Chondrocyte (in vitro differentiated cells): ENCODE measurements at regions not wholly inside any gene's neighbourhood (a gene's known extent, or its start where the extent isn't known, plus 50 kb on each side); places are given as distances from the start of the nearest gene placed in this dataset.

ENCODE experiments used
- DNase-seq: peaks from one replicate; pipeline ENCODE4 v3.0.0; 2021; ENCODE audit warnings: mixed read lengths, low spot score
- H3K27ac Mint-ChIP-seq: one replicate; pipeline ENCODE4 v1.8.0; 2021; ENCODE audit warnings: mild to moderate bottlenecking, moderate library complexity, mixed read lengths; ENCODE audit not compliant: unreplicated experiment
- H3K27me3 Mint-ChIP-seq: 2 replicates; pipeline ENCODE4 v1.8.0; 2021; ENCODE audit warnings: low read depth, mixed read lengths
- H3K36me3 Mint-ChIP-seq: 2 replicates; pipeline ENCODE4 v1.8.0; 2021; ENCODE audit warnings: low read depth, mixed read lengths
- H3K4me1 Mint-ChIP-seq: 2 replicates; pipeline ENCODE4 v1.8.0; 2021; ENCODE audit warnings: low read depth, mild to moderate bottlenecking, mixed read lengths
- H3K4me3 Mint-ChIP-seq: one replicate; pipeline ENCODE4 v1.8.0; 2021; ENCODE audit warnings: mild to moderate bottlenecking, moderate library complexity, mixed read lengths; ENCODE audit not compliant: unreplicated experiment
- H3K9me3 Mint-ChIP-seq: 2 replicates; pipeline ENCODE4 v1.8.0; 2021; ENCODE audit warnings: low read depth, mixed read lengths
- TF ChIP-seq, protein P1 (sequence below): fragments of 200-600 bp; sonication (generic); IDR thresholded peaks from 2 replicates; pipeline ENCODE4 v1.5.0; 2021; ENCODE audit warnings: antibody characterized with exemption, mild to moderate bottlenecking, moderate library complexity

DNA sequence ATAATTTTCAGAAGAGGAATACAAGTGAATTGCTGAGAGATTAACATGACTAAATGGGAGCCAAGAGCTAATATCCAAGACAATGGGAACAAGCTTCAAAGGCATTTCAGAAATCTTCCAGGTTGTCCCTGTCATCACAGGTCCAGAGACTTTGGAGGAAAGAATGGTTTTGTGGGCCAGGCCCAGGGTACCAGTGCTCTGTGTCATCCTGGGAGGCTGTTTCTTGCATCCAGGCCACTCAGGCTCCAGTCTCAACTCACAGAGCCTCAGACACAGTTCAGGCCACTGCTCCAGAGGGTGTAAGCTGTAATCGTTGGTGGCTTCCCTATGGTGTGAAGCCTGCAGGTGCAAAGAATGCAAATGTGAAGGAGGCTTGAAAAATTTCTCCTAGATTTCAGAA lies 170.4 kb upstream of the NRG3 start:
- Mint-ChIP-seq H3K4me3 (no peak overlapping the region), H3K27ac (no peak overlapping the region), H3K9me3 (peaks cover 27% of the 10 kb centered on the region), H3K36me3 (no peaks in the 10 kb centered on the region), H3K27me3 (no peaks in the 10 kb centered on the region), H3K4me1 (no peaks in the 10 kb centered on the region)
- no peak for DNase-seq
- TF ChIP-seq, protein P1, sequence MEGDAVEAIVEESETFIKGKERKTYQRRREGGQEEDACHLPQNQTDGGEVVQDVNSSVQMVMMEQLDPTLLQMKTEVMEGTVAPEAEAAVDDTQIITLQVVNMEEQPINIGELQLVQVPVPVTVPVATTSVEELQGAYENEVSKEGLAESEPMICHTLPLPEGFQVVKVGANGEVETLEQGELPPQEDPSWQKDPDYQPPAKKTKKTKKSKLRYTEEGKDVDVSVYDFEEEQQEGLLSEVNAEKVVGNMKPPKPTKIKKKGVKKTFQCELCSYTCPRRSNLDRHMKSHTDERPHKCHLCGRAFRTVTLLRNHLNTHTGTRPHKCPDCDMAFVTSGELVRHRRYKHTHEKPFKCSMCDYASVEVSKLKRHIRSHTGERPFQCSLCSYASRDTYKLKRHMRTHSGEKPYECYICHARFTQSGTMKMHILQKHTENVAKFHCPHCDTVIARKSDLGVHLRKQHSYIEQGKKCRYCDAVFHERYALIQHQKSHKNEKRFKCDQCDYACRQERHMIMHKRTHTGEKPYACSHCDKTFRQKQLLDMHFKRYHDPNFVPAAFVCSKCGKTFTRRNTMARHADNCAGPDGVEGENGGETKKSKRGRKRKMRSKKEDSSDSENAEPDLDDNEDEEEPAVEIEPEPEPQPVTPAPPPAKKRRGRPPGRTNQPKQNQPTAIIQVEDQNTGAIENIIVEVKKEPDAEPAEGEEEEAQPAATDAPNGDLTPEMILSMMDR, result no peak

DNA sequence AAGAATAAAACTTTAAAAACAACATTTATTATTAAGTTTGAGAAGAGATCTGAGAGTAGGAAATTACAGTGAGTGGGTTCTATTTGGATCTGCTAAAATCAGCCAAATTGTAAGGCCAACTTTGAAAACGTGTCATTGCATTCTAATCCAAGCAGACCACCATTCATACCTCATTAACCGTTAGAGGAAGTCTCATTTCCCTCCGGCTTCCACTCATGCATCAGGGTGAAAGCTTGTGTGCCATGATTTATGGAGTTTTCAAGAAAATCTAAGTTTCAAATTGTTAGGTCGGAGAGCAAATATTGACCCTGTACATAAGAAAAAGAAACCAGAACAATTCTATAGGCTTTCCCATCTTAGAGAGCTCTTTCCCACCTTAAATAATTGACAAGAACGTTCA lies 166.6 kb upstream of the NRG3 start:
- no peaks in the 10 kb centered on the region for H3K4me1 Mint-ChIP-seq
- H3K4me3 Mint-ChIP-seq, result no peak overlapping the region
- no peaks in the 10 kb centered on the region for H3K27me3 Mint-ChIP-seq
- TF ChIP-seq, protein P1, result no peak
- no peak for DNase-seq
- H3K36me3 Mint-ChIP-seq, result no peaks in the 10 kb centered on the region
- H3K27ac Mint-ChIP-seq, result no peak overlapping the region
- H3K9me3 Mint-ChIP-seq, result peaks cover 3% of the 10 kb centered on the region

DNA sequence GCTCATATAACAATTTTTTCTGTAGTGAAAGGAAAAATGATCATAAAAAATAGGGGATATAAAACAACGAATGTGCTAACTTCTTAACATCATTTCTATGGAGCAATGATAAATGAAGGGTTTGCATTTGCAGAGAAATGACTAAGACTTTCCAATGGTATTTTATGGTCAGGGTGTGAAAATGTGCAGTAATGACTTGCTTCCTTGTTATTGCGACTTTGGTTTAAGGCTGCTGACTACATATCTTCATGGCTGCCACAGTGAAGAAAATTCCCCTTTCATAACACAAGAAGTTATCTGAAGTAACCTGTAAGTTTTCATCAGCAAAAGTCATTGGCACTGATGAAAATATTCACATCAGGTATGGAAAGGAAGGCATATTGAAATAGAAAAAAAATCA lies 166.1 kb upstream of the NRG3 start:
- H3K36me3 Mint-ChIP-seq, result no peaks in the 10 kb centered on the region
- H3K9me3 Mint-ChIP-seq, result peaks cover 3% of the 10 kb centered on the region
- no peak overlapping the region for H3K4me3 Mint-ChIP-seq
- no peaks in the 10 kb centered on the region for H3K4me1 Mint-ChIP-seq
- TF ChIP-seq, protein P1, result no peak
- no peak overlapping the region for H3K27ac Mint-ChIP-seq
- DNase-seq, result no peak
- no peaks in the 10 kb centered on the region for H3K27me3 Mint-ChIP-seq

GRCh38 chr10:81722399-81722798 lies 152.6 kb upstream of the NRG3 start:
- no peaks in the 10 kb centered on the region for H3K27me3 Mint-ChIP-seq
- H3K27ac Mint-ChIP-seq, result no peak overlapping the region
- TF ChIP-seq, protein P1, result no peak
- no peaks in the 10 kb centered on the region for H3K9me3 Mint-ChIP-seq
- no peak overlapping the region for H3K4me3 Mint-ChIP-seq
- no peaks in the 10 kb centered on the region for H3K36me3 Mint-ChIP-seq
- no peak for DNase-seq
- no peaks in the 10 kb centered on the region for H3K4me1 Mint-ChIP-seq

DNA sequence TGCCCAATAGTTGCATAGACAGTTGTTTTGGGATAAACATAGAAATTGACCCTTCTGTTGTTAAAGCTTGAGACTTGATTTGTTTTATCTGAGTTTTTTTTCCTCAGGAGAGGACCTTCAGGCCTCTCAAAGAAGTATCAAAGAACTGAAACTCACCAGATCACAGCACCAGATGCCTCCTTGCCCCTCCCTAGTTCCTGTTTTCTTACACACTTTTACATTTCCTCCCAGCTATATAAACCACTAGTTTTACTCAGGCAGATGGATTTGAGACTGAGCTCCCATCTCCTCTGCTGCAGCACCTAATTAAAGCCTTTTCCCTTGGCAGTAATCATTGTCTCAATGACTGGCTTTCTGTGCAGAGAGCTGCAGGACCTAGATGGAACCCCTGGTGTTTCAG lies 150.6 kb upstream of the NRG3 start:
- no peaks in the 10 kb centered on the region for H3K36me3 Mint-ChIP-seq
- TF ChIP-seq, protein P1, result no peak
- no peaks in the 10 kb centered on the region for H3K4me1 Mint-ChIP-seq
- H3K27ac Mint-ChIP-seq, result no peak overlapping the region
- no peaks in the 10 kb centered on the region for H3K27me3 Mint-ChIP-seq
- DNase-seq, result no peak
- H3K4me3 Mint-ChIP-seq, result no peak overlapping the region
- no peaks in the 10 kb centered on the region for H3K9me3 Mint-ChIP-seq
